Astrocyte (in vitro differentiated cells and primary cell): ENCODE measurements at regions not wholly inside any gene's neighbourhood (a gene's known extent, or its start where the extent isn't known, plus 50 kb on each side); places are given as distances from the start of the nearest gene placed in this dataset.
A peak's percentile ranks its signal among the peaks of the same experiment; 100 is the strongest.

Source experiments
- DNase-seq: peaks from one replicate; pipeline ENCODE4 v3.0.0-alpha.2; 2010; ENCODE audit warnings: low read depth
- FAIRE-seq: peaks from 2 replicates; lab custom pipeline; 2011; peaks lifted over from hg19 to GRCh38; lab: Jason Lieb, UNC
- H2AFZ ChIP-seq: 2 replicates; pipeline ENCODE4 v1.6.0; 2012; ENCODE audit warnings: low read depth, low read length, inconsistent platforms
- H3K27ac ChIP-seq: 2 replicates; pipeline ENCODE4 v1.5.1; 2011; ENCODE audit warnings: low read depth, low read length, inconsistent platforms
- H3K27me3 ChIP-seq: 2 replicates; pipeline ENCODE4 v1.6.0; 2011; ENCODE audit warnings: low read length, inconsistent platforms; ENCODE audit not compliant: insufficient read depth
- H3K36me3 ChIP-seq: 2 replicates; pipeline ENCODE4 v1.5.1; 2011; ENCODE audit warnings: low read length, inconsistent platforms; ENCODE audit not compliant: insufficient read depth
- H3K4me1 ChIP-seq: 2 replicates; pipeline ENCODE4 v1.5.1; 2011; ENCODE audit warnings: low read length, inconsistent platforms; ENCODE audit not compliant: insufficient read depth
- H3K4me2 ChIP-seq: 2 replicates; pipeline ENCODE4 v1.6.0; 2012; ENCODE audit warnings: low read length, inconsistent platforms
- H3K4me3 ChIP-seq: 2 replicates; pipeline ENCODE4 v1.5.1; 2011; ENCODE audit warnings: low read depth, mild to moderate bottlenecking, low read length, inconsistent platforms; ENCODE audit not compliant: insufficient read depth
- H3K79me2 ChIP-seq: 2 replicates; pipeline ENCODE4 v1.6.0; 2012; ENCODE audit warnings: mild to moderate bottlenecking, low read length, inconsistent platforms; ENCODE audit not compliant: insufficient read depth
- H3K9ac ChIP-seq: 2 replicates; pipeline ENCODE4 v1.6.0; 2012; ENCODE audit warnings: mild to moderate bottlenecking, low read length, inconsistent platforms
- H3K9me3 ChIP-seq: 2 replicates; pipeline ENCODE4 v1.5.1; 2012; ENCODE audit warnings: low read depth, mild to moderate bottlenecking, low read length, inconsistent platforms; ENCODE audit not compliant: insufficient read depth
- H4K20me1 ChIP-seq: 2 replicates; pipeline ENCODE4 v1.6.0; 2012; ENCODE audit warnings: low read length, inconsistent platforms; ENCODE audit not compliant: insufficient read depth
- H3K27ac Mint-ChIP-seq: one replicate; pipeline ENCODE4 v1.8.0; 2021; ENCODE audit warnings: mild to moderate bottlenecking, mixed read lengths; ENCODE audit not compliant: unreplicated experiment
- H3K27me3 Mint-ChIP-seq: one replicate; pipeline ENCODE4 v1.8.0; 2021; ENCODE audit warnings: low read depth, mixed read lengths; ENCODE audit not compliant: unreplicated experiment
- H3K36me3 Mint-ChIP-seq: one replicate; pipeline ENCODE4 v1.8.0; 2021; ENCODE audit warnings: low read depth, mixed read lengths; ENCODE audit not compliant: unreplicated experiment
- H3K4me1 Mint-ChIP-seq: one replicate; pipeline ENCODE4 v1.8.0; 2021; ENCODE audit warnings: low read depth, mixed read lengths; ENCODE audit not compliant: unreplicated experiment
- H3K4me3 Mint-ChIP-seq: one replicate; pipeline ENCODE4 v1.8.0; 2021; ENCODE audit warnings: mild to moderate bottlenecking, moderate library complexity, mixed read lengths; ENCODE audit not compliant: unreplicated experiment
- H3K9me3 Mint-ChIP-seq: one replicate; pipeline ENCODE4 v1.8.0; 2021; ENCODE audit warnings: mild to moderate bottlenecking, mixed read lengths; ENCODE audit not compliant: unreplicated experiment
- EZH2 ChIP-seq: IDR thresholded peaks from 2 replicates; pipeline ENCODE4 v1.6.1; 2012; ENCODE audit warnings: mild to moderate bottlenecking, low read length, inconsistent platforms; ENCODE audit not compliant: insufficient read depth
- TF ChIP-seq, protein P1 (sequence below): IDR thresholded peaks from 2 replicates; pipeline ENCODE4 v1.5.1; 2011; ENCODE audit warnings: low read depth, mild to moderate bottlenecking, inconsistent platforms, low read length, moderate library complexity; ENCODE audit not compliant: insufficient read depth

DNA sequence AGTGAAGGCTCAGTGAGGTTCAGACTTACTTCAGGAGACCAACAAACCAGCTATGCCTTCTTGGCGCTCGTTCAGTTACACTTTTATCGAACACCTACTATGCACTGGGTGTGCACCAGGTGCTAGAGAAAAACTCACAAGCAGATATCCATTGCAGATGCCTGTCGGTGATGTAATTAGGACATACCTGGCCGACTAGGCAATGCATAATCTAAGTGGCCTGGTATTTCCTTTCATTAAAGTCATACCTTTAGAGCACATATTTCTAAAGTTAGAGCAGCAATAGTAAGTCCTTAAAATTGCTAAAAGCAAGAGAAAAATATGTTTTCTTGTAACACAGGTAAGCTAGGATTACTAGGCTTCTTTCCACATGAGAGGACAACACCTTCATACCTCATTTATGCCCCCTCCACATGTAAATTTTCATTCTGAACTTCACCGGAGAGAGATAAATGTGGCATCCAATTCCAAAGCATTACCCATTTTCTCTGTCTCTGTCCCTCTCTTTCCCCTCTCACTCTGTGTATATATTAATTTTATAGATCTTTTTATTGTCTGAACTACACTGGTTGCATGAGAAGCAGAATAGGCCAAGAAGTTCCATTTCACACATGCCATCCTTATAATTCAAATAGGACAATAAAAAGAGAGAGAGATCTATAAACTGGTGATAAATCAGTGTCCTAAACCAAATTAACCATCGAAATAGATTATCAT lies 242.2 kb downstream of the SPTSSA start:
- no peak overlapping the region for H3K27ac ChIP-seq
- no peak overlapping the region for H3K9ac ChIP-seq
- no peaks in the 10 kb centered on the region for H3K9me3 ChIP-seq
- H3K36me3 ChIP-seq: no peaks in the 10 kb centered on the region
- no peaks in the 10 kb centered on the region for H3K79me2 ChIP-seq
- DNase-seq (no peak), FAIRE-seq (no peak)
- H3K4me1 Mint-ChIP-seq: peaks cover 19% of the 10 kb centered on the region
- H3K4me3 ChIP-seq: no peak overlapping the region
- H3K4me2 ChIP-seq: no peak overlapping the region
- no peaks in the 10 kb centered on the region for H3K9me3 Mint-ChIP-seq
- H3K27me3 ChIP-seq: peaks cover 2% of the 10 kb centered on the region
- H2AFZ ChIP-seq: no peak overlapping the region
- H4K20me1 ChIP-seq: no peaks in the 10 kb centered on the region
- H3K4me1 ChIP-seq: no peaks in the 10 kb centered on the region
- TF ChIP-seq, protein P1, sequence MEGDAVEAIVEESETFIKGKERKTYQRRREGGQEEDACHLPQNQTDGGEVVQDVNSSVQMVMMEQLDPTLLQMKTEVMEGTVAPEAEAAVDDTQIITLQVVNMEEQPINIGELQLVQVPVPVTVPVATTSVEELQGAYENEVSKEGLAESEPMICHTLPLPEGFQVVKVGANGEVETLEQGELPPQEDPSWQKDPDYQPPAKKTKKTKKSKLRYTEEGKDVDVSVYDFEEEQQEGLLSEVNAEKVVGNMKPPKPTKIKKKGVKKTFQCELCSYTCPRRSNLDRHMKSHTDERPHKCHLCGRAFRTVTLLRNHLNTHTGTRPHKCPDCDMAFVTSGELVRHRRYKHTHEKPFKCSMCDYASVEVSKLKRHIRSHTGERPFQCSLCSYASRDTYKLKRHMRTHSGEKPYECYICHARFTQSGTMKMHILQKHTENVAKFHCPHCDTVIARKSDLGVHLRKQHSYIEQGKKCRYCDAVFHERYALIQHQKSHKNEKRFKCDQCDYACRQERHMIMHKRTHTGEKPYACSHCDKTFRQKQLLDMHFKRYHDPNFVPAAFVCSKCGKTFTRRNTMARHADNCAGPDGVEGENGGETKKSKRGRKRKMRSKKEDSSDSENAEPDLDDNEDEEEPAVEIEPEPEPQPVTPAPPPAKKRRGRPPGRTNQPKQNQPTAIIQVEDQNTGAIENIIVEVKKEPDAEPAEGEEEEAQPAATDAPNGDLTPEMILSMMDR: no peak
- no peak for TF ChIP-seq EZH2
- no peak overlapping the region for H3K27ac Mint-ChIP-seq
- no peaks in the 10 kb centered on the region for H3K36me3 Mint-ChIP-seq
- H3K27me3 Mint-ChIP-seq: no peaks in the 10 kb centered on the region
- no peak overlapping the region for H3K4me3 Mint-ChIP-seq

DNA sequence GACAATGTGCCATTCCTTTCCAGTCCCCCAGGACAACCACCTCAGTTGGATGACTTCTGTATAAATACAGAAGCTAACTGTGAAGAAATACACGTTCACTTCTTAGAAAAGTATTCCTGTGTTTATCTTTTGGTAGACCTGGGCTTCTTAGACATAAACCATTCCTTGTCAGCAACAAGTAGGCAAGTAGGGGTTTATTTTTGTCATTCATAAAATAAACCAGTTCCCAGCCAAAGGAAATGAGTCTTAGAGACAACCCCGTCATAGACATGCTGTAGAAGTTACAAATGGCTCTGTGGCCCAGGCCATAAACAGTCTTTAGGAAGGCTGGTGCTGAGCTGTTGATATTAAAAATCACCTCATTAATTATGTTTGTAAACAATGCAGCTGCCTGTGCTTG lies 243.2 kb downstream of the SPTSSA start:
- Histone ChIP-seq H3K27me3 (peaks cover 2% of the 10 kb centered on the region), H2AFZ (no peak overlapping the region), H3K27ac (no peak overlapping the region), H3K79me2 (no peaks in the 10 kb centered on the region), H3K4me1 (no peaks in the 10 kb centered on the region), H4K20me1 (no peaks in the 10 kb centered on the region), H3K4me2 (no peak overlapping the region), H3K4me3 (no peak overlapping the region), H3K9ac (no peak overlapping the region), H3K9me3 (no peaks in the 10 kb centered on the region), H3K36me3 (no peaks in the 10 kb centered on the region)
- H3K27ac Mint-ChIP-seq: no peak overlapping the region
- FAIRE-seq: no peak
- peaks cover 15% of the 10 kb centered on the region for H3K4me1 Mint-ChIP-seq
- no peak overlapping the region for H3K4me3 Mint-ChIP-seq
- DNase-seq: no peak
- H3K27me3 Mint-ChIP-seq: no peaks in the 10 kb centered on the region
- H3K9me3 Mint-ChIP-seq: no peaks in the 10 kb centered on the region
- TF ChIP-seq, protein P1: no peak
- no peak for TF ChIP-seq EZH2
- H3K36me3 Mint-ChIP-seq: no peaks in the 10 kb centered on the region

DNA sequence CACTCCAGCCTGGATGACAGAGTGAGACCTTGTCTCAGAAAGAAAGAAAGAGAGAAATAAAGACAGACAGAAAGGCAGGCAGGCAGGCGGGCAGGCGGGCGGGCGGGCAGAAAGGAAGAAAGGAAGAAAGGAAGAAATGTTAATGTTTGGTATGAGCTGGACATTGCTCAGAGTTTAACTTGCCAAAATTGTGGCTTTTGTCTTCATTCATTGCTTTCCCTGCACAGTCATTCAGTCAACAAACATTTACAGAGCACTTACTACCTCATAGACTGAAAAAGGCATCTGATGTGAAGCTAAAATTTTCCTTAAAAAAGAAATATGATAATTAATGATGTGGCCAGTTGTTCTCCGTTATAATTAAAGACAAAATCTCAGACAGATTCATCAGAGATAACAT lies 247.1 kb downstream of the SPTSSA start:
- no peak for FAIRE-seq
- Mint-ChIP-seq H3K36me3 (no peaks in the 10 kb centered on the region), H3K27me3 (no peaks in the 10 kb centered on the region), H3K4me3 (no peak overlapping the region), H3K9me3 (no peaks in the 10 kb centered on the region), H3K4me1 (peaks cover 25% of the 10 kb centered on the region), H3K27ac (no peak overlapping the region)
- no peaks in the 10 kb centered on the region for H3K27me3 ChIP-seq
- H3K4me3 ChIP-seq: no peak overlapping the region
- H3K9me3 ChIP-seq: no peaks in the 10 kb centered on the region
- H3K79me2 ChIP-seq: no peaks in the 10 kb centered on the region
- peak; percentile 54 for DNase-seq
- H3K4me2 ChIP-seq: no peak overlapping the region
- no peak overlapping the region for H3K27ac ChIP-seq
- H3K9ac ChIP-seq: no peak overlapping the region
- no peaks in the 10 kb centered on the region for H4K20me1 ChIP-seq
- peaks cover 10% of the 10 kb centered on the region for H3K4me1 ChIP-seq
- H2AFZ ChIP-seq: no peak overlapping the region
- no peak for TF ChIP-seq EZH2
- H3K36me3 ChIP-seq: no peaks in the 10 kb centered on the region
